ENCODE measurements at regions not wholly inside any gene's neighbourhood (a gene's known extent, or its start where the extent isn't known, plus 50 kb on each side); places are given as distances from the start of the nearest gene placed in this dataset.

GRCh38 chr16:87057951-87058560, 259.1 kb downstream of the C16orf95 start:
- TF ChIP-seq EZH2 (IDR thresholded peaks at IDR 0.05; ENCODE audit: borderline replicate concordance) (no peak), CTCF (IDR thresholded peaks at IDR 0.05; ENCODE audit: poor library complexity) (no peak), EZH2phosphoT487 (IDR thresholded peaks at IDR 0.05; ENCODE audit: low read depth, severe bottlenecking, unreplicated experiment) (no peak)

Measured in hepatocyte (in vitro differentiated cells).